ENCODE measurements at regions not wholly inside any gene's neighbourhood (a gene's known extent, or its start where the extent isn't known, plus 50 kb on each side); places are given as distances from the start of the nearest gene placed in this dataset.
"Not testable (repeated sequence)": the region's sequence is repeated elsewhere in the genome, so short reads cannot be mapped to it uniquely, and the experiment has no call there.

DNA sequence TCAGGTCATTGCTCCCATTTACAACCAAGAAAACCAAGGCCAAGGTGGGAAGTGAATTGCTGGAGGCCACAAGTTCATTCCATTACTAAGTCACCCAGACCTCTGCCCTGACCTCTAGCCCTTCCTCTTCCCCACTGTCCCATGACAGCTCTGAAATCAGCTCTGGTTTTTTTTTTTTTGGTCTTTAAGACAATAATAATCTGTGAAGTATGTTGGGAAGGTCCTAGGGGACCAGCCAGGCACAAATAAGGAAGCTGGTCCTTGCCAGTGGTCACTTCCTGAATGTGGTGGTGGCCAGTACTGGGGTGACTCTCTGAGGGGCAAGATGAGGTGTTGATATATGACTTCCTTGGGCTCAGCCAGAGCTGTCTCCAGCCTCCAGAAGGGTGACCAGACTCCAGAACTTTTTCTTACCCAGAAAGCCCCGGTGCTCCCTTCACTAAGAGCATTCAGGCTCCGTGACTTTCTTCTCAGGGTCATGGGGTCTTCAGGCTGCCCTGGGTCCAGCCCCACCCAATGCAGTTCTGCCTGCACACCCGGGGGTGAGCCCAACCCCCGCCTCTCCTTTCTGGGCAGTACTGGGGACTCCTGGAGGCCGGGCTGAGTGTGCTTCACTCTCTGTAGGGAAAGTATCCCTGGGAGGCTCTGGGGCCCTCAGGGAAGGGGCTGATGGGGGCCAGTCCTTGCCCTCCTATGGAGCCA, 159.6 kb downstream of the PTPRU start:
- DNase-seq, result no peak

DNA sequence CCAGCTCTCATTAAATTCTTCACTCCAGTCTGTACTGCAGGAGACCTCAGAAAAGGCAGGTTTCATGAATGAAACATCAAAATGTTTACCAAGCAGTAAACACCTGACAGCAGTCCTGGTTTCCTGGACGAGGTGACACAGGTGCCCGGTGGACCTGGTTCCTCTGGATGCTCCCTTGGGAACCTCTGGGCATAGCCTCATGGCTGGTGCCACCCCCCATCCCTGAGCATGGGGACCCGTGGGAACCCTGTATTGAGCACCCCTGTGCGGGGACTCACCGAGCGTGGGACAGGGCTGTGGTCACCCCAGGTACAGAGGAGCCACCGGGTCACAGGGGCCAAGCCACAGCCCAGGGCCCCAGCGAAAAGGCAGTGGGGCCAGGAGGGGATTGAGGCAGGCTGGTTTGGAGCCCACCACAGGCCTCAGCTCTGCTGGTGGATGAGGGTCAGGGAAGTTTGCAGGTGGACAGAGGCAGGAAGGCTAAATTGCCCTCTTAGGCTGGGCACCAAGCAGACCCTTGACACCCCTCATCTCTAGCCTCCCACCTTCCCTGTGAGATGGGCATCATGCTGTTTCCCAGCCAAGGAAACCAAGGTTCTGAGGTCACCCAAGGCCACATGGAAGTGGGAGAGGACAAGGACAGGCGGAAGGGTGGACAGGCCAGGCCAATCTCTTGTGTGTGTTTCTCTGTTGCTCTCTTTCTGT, 158.4 kb downstream of the PTPRU start:
- no peak for DNase-seq

DNA sequence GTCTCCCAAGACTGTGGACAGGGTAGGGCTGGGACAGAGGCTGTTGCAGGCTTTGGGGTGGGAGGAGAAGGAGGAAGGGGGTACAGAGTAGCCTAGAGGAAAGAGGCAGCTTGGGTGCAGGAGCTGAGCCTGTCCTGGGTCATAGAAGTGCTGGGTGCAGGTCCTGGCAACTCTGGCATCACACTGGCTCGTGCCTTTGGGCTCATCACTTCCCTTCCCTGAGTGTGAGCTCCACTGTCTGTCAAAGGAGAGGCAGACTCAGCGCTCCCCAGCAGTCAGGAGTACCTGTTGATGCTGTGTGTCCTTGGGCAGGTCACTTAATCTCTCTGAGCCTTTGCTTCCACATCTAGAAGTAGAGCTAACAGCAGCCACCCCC, 157.1 kb downstream of the PTPRU start:
- DNase-seq, result no peak

DNA sequence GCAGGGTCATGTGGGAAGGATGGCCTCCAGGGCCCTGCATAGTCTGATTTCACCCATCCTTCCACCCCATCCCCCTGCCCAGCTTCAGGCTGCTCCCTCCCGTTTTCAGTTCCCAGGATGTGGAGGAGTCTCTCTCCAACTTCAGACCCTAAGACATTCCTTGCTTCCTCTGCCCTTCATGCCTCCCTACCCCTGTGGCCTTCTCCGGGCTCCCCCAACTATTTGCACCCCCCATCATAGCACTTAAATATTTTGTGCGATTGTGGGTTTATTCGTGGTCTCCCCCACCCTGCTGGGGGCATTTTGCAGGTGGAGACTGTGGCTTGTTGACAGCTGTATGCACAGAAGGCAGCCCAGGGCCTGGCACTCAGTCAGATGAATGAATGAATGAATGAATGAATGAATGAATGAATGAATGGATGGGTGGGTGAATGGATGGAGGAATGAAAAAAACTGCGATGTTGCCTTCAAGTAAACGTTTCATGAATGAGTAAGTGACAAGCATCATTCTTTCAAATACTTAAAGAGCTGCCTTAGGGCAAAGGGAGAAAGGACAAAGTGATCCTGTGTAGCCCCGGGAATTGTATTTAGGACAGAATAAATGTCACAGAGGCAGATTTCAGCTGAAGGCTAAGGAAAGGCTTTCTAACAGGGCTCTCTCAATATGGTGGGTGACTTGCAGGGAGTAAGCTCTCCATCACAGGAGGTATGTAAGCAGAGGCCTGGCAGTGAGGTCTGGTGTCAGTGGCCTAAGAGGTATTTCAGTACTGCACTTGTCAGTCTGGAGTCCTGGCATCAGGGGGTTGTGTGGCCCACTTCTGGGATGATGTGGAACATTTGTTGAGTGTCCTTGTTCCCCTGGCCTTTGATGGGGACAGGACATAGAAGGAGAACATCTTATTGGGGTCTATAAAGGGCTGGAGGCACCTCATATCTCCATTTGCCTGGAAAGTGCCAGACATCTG, 156.4 kb downstream of the PTPRU start:
- DNase-seq, result no peak

DNA sequence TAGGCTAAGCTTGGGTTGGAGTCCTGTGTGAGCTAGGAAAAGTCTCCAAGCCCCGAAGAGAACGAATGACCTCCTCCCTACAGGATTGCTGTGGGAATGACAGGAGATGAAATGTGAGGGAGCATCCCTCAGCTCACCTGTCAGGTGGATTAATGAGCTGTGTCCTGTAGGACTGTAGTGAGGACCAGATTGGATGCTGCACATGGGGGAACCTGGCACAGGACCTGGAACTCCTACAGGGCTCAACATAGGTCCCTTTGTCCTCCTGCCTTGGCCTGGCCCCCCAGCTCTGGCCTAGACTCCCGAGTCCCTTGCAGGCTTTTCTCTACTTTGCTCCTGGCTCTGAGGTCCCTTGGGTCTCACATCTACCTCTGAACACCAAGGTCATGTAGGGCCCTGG, 155.7 kb downstream of the PTPRU start:
- DNase-seq, result no peak

DNA sequence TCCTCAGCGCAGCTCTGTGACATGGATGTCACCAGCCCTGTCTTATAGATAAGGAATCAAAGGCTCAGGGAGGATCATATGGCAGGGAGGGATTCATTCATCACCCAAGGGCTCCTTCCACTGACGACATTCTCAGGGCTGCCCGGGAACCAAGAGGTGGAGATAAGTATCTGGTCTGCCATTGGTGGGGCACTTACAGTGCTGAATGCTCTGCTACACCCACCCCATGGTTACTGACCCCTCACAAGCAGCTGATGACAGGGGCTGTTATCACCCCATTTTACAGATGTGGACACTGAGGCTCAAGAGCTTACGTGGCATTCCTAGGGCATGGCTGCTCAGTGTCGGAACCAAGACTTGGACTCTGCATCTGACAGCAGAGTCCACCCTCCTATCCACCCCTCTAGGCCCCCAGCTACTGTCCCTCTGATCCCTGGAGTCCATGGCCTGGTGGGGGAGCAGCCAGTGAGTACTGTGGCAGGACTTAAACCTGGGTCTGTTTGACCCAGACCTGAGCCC, 155.1 kb downstream of the PTPRU start:
- DNase-seq, result no peak

DNA sequence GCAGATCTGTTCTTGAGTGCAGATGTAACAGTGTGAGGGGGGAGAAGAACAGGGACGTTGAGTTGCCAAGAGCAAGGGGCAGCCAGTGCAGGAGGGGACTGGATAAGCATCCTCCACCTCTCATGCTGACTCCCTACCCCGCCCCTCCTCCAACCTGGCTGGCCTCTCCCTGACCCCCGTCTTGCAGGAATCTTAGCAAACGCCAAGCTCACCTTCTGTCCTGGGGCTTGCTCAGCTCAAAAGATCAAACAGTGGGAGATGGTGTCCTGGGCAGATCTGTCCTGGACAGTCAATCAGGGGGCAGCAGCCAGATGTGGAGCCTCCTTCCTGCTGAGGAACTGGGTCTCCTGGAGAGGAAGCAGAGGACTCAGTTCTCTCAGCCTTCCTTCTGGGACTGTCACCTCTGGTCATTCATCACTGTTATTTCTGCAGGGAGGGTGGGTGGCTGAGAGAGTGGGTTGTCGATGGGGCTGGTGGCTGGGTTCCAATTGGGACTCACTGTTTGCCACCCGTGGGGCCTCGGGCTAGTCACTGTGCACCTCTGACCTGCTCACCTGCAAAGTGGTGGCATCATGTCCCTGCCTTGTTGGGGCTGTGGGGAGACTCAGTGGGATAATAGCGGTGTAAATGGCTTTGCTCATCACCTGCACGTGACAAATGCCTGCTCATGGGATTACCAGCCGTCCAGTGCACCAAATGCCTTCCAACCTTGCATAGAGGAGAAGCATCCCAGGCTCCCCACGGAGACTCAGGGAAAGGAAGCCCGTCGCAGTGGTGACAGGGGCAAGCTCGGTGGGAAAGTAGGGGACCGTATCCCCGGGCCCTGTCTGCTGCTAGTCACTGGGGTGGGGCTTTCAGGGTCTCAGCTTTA, 154.4 kb downstream of the PTPRU start:
- no peak for DNase-seq

DNA sequence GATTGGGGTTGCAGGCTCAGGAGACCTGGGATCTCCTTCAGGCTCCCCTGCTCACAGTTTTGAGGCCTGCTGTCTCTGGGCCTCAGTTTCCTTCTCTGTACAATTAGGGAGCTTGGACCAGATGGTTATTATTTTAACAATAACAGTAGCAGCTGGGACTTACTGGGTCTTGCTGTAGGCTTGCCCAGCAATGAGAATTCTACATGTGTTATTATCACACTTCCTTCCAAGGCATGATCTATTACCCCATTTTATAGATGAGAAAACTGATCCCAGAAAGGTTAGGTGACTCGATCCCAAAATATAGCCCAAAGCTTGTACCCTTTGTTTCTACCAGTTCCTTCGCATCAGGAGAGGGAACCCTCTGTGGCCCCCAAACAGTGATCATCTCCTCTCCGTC, 153.8 kb downstream of the PTPRU start:
- DNase-seq, result no peak

DNA sequence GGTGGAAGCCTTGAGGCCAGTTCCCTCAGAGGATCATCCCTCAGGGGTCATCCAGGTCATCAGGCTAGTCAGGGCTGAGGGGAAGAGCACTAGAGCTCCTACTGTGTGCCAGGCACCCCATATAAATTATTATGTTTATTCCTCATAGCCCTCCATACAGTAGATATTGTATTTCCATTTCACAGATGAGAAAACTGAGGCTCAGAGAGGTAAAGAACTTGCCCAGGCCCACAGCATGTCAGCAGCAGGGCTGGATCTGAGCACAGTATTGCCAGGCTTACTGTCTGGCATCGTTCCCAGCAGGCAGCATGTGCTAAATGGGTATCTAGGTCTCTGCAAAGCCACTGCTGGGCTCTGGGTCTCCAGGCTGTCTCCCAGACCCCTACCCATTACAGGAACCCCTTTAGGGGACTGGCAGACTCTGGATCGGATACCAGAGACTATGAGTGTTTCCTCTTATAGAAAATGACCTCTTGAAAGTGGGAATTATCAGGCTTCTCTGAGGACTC, 153.3 kb downstream of the PTPRU start:
- no peak for DNase-seq

DNA sequence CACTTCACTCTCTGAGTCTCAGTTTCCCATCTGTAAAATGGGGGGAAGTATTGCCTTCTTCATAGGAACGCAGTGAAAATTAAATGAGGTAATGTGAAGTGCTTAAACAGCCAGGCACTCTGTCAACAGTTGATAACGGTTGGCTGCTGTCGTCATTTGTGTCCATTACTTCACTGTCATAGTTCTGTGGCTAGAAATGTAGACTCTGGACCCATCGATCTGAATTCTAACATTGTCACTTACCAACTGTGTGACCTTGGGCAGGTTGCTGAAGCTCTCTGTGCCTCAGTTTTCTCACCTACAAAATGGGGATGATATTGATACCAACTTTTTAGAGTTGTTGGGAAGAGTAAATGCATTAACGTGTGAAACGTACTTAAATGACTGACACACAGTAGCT, 152.6 kb downstream of the PTPRU start:
- DNase-seq, result no peak

DNA sequence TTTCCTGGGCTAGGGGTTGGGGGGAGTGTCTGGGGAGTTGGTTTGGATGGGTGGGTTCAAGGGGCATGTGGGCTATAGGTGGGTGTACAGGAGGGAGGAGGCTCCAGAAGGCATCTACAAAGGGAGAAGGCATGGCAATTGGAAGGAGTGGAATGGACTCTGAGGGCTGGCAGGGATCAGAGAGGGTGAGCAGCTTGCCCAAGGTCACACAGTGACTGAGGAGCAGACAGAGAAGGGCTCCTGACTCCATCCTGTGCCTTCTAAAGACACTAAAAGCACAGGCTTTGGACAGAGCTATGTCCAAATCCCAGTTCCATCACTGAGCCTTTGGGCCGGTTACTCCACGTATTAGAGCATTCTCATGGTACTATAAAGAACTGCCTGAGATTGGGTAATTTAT, 151.8 kb downstream of the PTPRU start:
- no peak for DNase-seq

DNA sequence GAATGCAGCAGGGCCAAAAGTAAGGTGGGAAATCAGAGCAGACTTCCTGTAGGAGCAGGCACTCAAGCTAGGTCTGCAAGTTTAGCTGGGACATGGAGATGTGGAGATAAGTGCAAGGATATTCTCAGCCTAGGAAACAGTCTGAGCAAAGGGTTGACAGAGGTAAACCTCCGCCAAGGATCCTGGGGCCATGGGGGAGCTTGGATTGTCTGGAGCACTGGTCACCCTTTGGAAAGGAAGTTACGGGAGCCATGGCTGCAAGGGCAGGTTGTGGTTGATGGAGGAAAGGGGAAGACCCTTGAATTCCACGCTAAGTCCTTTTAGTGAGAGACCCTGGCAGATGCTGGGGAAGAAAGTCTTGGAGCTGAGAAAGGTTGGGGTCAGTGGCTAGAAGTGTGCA, 150.9 kb downstream of the PTPRU start:
- no peak for DNase-seq

DNA sequence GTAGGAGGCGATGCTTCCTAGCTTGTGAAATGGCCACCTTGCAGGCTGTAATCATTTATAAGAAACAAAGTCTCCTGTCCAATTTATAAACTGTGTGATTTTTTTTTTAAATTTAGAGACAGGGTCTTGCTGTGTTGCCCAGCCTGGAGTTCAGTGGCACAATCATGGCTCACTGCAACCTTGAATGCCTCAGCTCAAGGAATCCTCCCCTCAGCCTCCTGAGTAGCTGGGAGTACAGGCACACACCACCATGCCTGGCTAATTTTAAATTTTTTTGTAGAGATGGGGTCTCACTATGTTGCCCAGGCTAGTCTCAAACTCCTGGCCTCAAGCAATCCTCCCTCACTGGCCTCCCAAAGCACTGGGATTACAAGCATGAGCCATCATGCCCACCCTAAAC, 150.1 kb downstream of the PTPRU start:
- DNase-seq, result not testable (repeated sequence)

DNA sequence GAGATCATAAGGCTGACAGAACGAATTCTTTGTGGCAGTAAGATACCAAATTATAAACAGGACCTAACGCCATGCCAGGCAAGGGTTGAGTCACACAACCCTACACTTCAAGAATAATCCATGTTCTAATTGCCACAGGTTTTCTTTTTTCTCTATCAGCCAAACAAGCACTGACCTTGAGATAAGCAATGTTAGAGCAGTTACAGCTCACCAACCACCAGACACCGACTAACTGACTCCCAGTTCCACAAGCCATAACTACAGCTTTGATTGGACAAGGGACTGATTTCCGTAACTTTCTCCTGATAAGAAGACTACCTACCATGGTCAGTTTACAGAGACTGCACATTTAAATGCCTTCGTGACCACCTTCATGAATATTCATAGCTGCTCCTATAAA, 149.6 kb downstream of the PTPRU start:
- no peak for DNase-seq

DNA sequence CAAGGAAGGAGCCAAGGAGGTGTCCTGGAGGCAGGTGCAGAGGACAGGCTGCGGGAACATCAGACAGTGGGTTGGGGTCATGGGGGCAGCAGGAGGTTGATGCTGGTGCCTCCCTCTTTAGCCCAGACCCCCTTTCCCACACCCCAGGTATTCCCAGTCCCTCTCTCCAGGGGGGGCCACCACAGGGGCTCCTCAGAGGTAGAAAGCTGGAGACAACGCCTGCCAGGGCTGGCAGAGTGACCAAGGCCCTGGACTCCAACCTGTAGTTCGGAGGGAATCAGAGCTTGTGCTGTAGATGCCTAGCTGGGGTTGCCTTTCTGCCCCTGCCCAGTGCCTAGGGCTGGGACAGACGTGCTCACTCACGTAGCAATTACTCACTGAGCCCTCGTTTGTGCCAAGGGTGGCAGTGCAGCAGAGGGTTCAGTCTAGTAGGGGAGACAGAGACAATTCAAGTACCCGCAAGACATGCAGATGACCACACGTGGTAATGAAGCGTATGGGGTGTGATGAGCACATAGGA, 148.2 kb downstream of the PTPRU start:
- no peak for DNase-seq

DNA sequence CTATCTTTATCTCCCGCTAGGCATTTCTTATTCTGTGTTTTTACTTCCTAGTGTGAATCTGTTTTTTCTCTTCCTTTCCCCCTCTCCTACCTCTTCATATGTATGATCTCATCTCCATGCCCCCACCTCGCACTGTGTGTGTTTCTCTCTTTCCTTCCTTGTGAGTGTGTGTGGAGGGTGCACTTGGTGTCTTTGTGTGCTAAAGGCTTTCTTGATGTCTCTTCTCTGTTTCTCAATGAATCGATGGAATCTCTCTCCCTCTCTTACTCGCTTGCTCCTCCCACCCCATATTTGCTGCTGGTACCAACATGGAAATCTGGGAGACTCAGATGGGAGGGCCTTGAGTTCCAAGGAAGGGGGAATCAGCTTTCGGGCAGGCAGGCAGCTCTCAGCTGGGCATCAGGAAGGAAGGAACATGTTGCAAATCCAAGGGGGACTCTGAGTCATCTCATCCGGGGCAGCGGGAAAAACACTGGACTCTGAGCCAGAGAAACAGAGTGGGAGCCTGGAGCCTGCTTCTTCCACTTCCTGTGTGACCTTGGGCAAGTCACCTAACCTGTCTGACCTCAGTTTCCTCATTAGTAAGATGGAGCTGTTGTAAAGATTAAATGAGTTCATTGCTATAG, 147.5 kb downstream of the PTPRU start:
- DNase-seq, result no peak

DNA sequence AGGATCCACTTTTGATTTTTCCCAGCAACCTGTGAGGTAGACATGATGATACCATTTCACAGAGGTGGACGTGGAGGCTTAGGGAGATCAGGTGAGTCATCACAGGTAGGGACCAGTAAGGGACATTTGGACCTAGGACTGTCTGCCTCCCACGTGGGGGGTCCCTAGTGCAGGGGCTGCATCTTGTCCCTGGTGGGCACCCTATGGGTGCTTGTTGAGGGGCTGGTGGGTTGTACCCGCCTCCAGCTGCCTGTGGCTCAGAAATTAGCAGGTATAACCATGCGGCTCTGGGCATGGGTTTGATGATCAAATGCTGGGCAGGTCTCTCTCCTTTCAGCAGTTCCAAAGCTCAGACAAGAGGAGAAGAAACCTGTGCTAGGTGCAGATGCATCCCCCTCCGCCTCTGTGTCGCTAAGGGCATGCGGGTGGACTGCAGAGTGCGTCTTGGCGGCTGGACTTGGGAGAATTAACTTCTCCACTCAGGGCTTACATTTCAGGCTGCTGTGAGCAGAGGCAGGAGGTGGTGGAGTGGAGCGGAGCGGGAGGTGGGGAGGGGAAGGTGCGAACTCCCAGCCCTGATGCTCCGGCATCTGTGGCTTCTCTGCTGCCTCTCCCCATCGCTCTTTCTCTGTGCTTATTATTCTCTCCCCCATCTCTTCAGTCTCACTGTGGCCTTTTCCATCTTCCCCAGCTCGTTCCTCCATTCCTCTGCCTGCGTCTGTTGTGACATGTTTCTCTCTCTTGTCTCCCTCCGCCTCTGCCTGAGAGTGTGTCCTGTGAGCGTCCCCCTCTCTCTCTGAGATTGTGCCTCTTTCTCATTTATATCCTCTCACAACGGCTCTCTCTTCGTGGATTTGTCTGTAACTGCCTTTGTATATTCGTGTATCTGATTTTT, 146.8 kb downstream of the PTPRU start:
- no peak for DNase-seq

DNA sequence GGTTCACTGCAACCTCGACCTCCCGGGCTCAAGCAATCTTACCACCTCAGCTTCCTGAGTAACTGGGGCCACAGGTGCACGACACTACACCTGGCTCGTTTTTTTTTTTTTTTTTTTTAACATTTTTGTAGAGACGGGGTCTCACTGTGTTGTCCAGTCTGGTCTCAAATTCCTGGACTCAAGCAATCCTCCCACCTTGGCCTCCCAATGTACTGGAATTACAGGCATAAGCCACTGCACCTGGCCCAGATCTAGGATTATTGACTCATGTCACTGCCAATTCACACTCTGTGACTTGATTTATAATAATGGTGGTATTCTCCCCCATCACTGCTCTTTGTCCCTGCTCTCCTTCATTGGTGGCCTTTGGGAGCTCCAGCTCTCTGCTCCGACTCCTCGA, 145.1 kb downstream of the PTPRU start:
- DNase-seq, result no peak

DNA sequence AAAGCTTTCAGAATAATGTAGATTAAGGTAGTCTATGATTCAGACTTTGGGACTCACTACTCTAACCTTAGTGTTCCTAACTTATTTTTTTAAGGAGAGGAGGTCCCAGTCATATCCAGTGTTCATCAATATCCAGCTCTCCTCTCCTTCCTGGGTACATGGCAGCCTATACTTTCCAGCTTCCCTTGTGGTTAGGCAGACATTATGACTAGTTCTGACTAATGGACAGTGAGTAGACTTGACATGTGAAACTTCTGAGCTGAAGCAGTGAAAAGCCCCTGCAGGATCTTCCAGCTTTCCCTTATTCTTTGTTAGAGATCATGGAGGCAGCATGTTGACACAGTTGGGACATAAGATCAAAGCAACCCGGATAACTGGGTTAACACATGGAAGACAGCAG, 144.2 kb downstream of the PTPRU start:
- DNase-seq, result no peak

DNA sequence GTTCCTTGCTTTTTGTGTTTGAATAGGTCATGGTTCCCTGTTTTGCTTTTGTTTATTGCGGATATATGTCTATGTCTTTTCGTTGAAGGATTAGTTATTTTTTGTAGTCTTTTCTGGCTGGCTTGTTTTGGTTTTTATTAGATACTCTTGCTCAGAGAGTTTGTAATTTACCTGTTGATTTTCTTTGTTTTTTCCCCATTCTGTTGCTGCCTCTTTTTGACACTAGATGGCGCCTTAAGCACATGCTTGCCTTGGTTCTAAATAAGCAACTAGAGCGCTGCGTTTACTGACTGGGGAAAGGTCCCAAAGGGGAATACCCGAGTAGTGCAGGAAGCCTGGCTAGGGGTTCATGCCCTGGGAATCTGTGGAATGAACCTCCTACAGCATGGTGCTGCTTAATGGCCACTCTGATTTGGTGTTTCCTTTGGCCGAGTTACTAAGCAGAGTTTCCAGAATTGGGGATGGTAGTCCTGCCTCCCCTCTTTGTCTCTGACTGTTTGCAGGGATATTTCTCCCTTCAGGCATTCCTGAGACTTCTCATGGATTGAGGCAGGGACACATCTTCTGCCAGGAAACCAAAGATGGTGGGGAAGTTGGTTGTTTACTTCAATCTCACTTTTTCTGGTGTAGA, 143.2 kb downstream of the PTPRU start:
- no peak for DNase-seq
